ENCODE measurements at regions not wholly inside any gene's neighbourhood (a gene's known extent, or its start where the extent isn't known, plus 50 kb on each side); places are given as distances from the start of the nearest gene placed in this dataset.

- Mint-ChIP-seq H3K27ac (no peak overlapping the region), H3K36me3 (no peaks in the 10 kb centered on the region), H3K9me3 (no peaks in the 10 kb centered on the region), H3K4me1 (no peaks in the 10 kb centered on the region), H3K4me3 (no peak overlapping the region)
- no peak for ATAC-seq
- no peak for DNase-seq (ENCODE audit: low spot score in 2 of 2)
Measured at GRCh38 chr14:100988956-100989355, 85.4 kb upstream of the RTL1 start.

- ATAC-seq (no peak), DNase-seq (ENCODE audit: low spot score in 2 of 2) (no peak)
- H3K4me3 Mint-ChIP-seq, result no peak overlapping the region
- no peaks in the 10 kb centered on the region for H3K36me3 Mint-ChIP-seq
- no peaks in the 10 kb centered on the region for H3K9me3 Mint-ChIP-seq
- no peaks in the 10 kb centered on the region for H3K4me1 Mint-ChIP-seq
- no peak overlapping the region for H3K27ac Mint-ChIP-seq
Measured at GRCh38 chr14:100989924-100990323, 86.4 kb upstream of the RTL1 start.

- no peaks in the 10 kb centered on the region for H3K36me3 Mint-ChIP-seq
- no peaks in the 10 kb centered on the region for H3K4me1 Mint-ChIP-seq
- DNase-seq (ENCODE audit: low spot score in 2 of 2) (no peak), ATAC-seq (no peak)
- no peak overlapping the region for H3K27ac Mint-ChIP-seq
- no peak overlapping the region for H3K4me3 Mint-ChIP-seq
- no peaks in the 10 kb centered on the region for H3K9me3 Mint-ChIP-seq
Measured at GRCh38 chr14:100994082-100994481, 90.6 kb upstream of the RTL1 start.

- no peak overlapping the region for H3K4me3 Mint-ChIP-seq
Measured at GRCh38 chr14:100994756-100995330, 91.3 kb upstream of the RTL1 start.

GRCh38 chr14:101000711-101001250 lies 97.3 kb upstream of the RTL1 start:
- H3K4me1 Mint-ChIP-seq, result no peaks in the 10 kb centered on the region
- no peaks in the 10 kb centered on the region for H3K36me3 Mint-ChIP-seq
- DNase-seq (ENCODE audit: low spot score in 2 of 2) (no peak), ATAC-seq (no peak)
- no peak overlapping the region for H3K27ac Mint-ChIP-seq
- H3K4me3 Mint-ChIP-seq, result no peak overlapping the region
- H3K9me3 Mint-ChIP-seq, result peaks cover 4% of the 10 kb centered on the region

More at GRCh38 chr14:100994756-100995330, 91.3 kb upstream of the RTL1 start:
- no peak for DNase-seq (ENCODE audit: low spot score in 2 of 2)
- H3K27ac Mint-ChIP-seq, result no peak overlapping the region
- no peaks in the 10 kb centered on the region for H3K9me3 Mint-ChIP-seq
- no peak for ATAC-seq
- H3K36me3 Mint-ChIP-seq, result no peaks in the 10 kb centered on the region
- no peaks in the 10 kb centered on the region for H3K4me1 Mint-ChIP-seq

- ATAC-seq (peak; percentile 82), DNase-seq (ENCODE audit: low spot score in 2 of 2) (no peak)
- Mint-ChIP-seq H3K36me3 (no peaks in the 10 kb centered on the region), H3K4me3 (no peak overlapping the region), H3K27ac (no peak overlapping the region), H3K9me3 (peaks cover 4% of the 10 kb centered on the region), H3K4me1 (no peaks in the 10 kb centered on the region)
Measured at GRCh38 chr14:101001311-101002069, 98.0 kb upstream of the RTL1 start.

GRCh38 chr14:101002738-101003137 lies 99.2 kb upstream of the RTL1 start:
- Mint-ChIP-seq H3K9me3 (peaks cover 4% of the 10 kb centered on the region), H3K4me3 (no peak overlapping the region), H3K36me3 (no peaks in the 10 kb centered on the region), H3K4me1 (no peaks in the 10 kb centered on the region), H3K27ac (no peak overlapping the region)
- no peak for ATAC-seq
- DNase-seq (ENCODE audit: low spot score in 2 of 2), result no peak

- Mint-ChIP-seq H3K4me1 (no peaks in the 10 kb centered on the region), H3K4me3 (no peak overlapping the region), H3K9me3 (peaks cover 4% of the 10 kb centered on the region), H3K27ac (no peak overlapping the region), H3K36me3 (no peaks in the 10 kb centered on the region)
- ATAC-seq (no peak), DNase-seq (ENCODE audit: low spot score in 2 of 2) (no peak)
Measured at GRCh38 chr14:101004176-101004575, 100.7 kb upstream of the RTL1 start.

GRCh38 chr14:101004954-101005353 lies 101.4 kb upstream of the RTL1 start:
- no peaks in the 10 kb centered on the region for H3K36me3 Mint-ChIP-seq
- DNase-seq (ENCODE audit: low spot score in 2 of 2), result no peak

GRCh38 chr14:101005447-101005846 lies 101.9 kb upstream of the RTL1 start:
- DNase-seq (ENCODE audit: low spot score in 2 of 2), result no peak
- no peak overlapping the region for H3K27ac Mint-ChIP-seq
- H3K36me3 Mint-ChIP-seq, result no peaks in the 10 kb centered on the region
- no peak overlapping the region for H3K4me3 Mint-ChIP-seq
- no peak for ATAC-seq
- no peaks in the 10 kb centered on the region for H3K4me1 Mint-ChIP-seq
- peaks cover 3% of the 10 kb centered on the region for H3K9me3 Mint-ChIP-seq

More at GRCh38 chr14:101004954-101005353, 101.4 kb upstream of the RTL1 start:
- no peak for ATAC-seq
- no peak overlapping the region for H3K4me3 Mint-ChIP-seq
- H3K4me1 Mint-ChIP-seq, result no peaks in the 10 kb centered on the region
- H3K9me3 Mint-ChIP-seq, result peaks cover 4% of the 10 kb centered on the region
- H3K27ac Mint-ChIP-seq, result no peak overlapping the region

- Mint-ChIP-seq H3K4me1 (no peaks in the 10 kb centered on the region), H3K36me3 (no peaks in the 10 kb centered on the region), H3K4me3 (no peak overlapping the region), H3K27ac (no peak overlapping the region), H3K9me3 (no peaks in the 10 kb centered on the region)
- DNase-seq (ENCODE audit: low spot score in 2 of 2) (no peak), ATAC-seq (no peak)
Measured at GRCh38 chr14:101006008-101006407, 102.5 kb upstream of the RTL1 start.

- H3K27ac Mint-ChIP-seq, result no peak overlapping the region
- no peaks in the 10 kb centered on the region for H3K36me3 Mint-ChIP-seq
Measured at GRCh38 chr14:101007004-101007614, 103.6 kb upstream of the RTL1 start.

GRCh38 chr14:101007765-101008164 lies 104.2 kb upstream of the RTL1 start:
- H3K9me3 Mint-ChIP-seq, result peaks cover 5% of the 10 kb centered on the region
- H3K4me3 Mint-ChIP-seq, result no peak overlapping the region
- H3K36me3 Mint-ChIP-seq, result no peaks in the 10 kb centered on the region
- ATAC-seq, result no peak
- H3K27ac Mint-ChIP-seq, result no peak overlapping the region
- H3K4me1 Mint-ChIP-seq, result no peaks in the 10 kb centered on the region
- no peak for DNase-seq (ENCODE audit: low spot score in 2 of 2)

More at GRCh38 chr14:101007004-101007614, 103.6 kb upstream of the RTL1 start:
- peaks cover 5% of the 10 kb centered on the region for H3K9me3 Mint-ChIP-seq
- DNase-seq (ENCODE audit: low spot score in 2 of 2) (no peak), ATAC-seq (no peak)
- H3K4me1 Mint-ChIP-seq, result no peaks in the 10 kb centered on the region
- no peak overlapping the region for H3K4me3 Mint-ChIP-seq

GRCh38 chr14:101008196-101008595 lies 104.7 kb upstream of the RTL1 start:
- Mint-ChIP-seq H3K9me3 (peaks cover 5% of the 10 kb centered on the region), H3K4me3 (no peak overlapping the region), H3K27ac (no peak overlapping the region), H3K4me1 (no peaks in the 10 kb centered on the region), H3K36me3 (no peaks in the 10 kb centered on the region)
- no peak for ATAC-seq
- DNase-seq (ENCODE audit: low spot score in 2 of 2), result no peak

GRCh38 chr14:101008631-101009336 lies 105.3 kb upstream of the RTL1 start:
- ATAC-seq, result peak; percentile 22
- Mint-ChIP-seq H3K9me3 (peaks cover 5% of the 10 kb centered on the region), H3K27ac (no peak overlapping the region), H3K36me3 (no peaks in the 10 kb centered on the region), H3K4me3 (no peak overlapping the region), H3K4me1 (no peaks in the 10 kb centered on the region)
- no peak for DNase-seq (ENCODE audit: low spot score in 2 of 2)

Measured in stimulated activated effector memory CD8-positive, alpha-beta T cell treated with anti-CD3 and anti-CD28 coated beads, Interleukin-12 subunit alpha, Interleukin-12 subunit beta, amount 100 ng/mL, for 72 hours (primary cell).